ENCODE measurements at regions not wholly inside any gene's neighbourhood (a gene's known extent, or its start where the extent isn't known, plus 50 kb on each side); places are given as distances from the start of the nearest gene placed in this dataset.

- DNase-seq (ENCODE audit: low read depth in 1 of 2, low spot score in 1 of 2) = no peak
- Histone ChIP-seq H3K27me3 (ENCODE audit: insufficient read depth, poor library complexity, severe bottlenecking) (no peaks in the 10 kb centered on the region), H3K4me3 (replicated peaks; ENCODE audit: insufficient read depth, low read length) (no peak overlapping the region), H3K27ac (replicated peaks) (no peak overlapping the region)
- TF ChIP-seq SPI1 (IDR thresholded peaks at IDR 0.05; ENCODE audit: borderline replicate concordance, low read depth) = no peak
These were observed 292.5 kb upstream of the NRP1 start for GRCh38 chr10:33626798-33627466.

GRCh38 chr10:33623669-33624068, 289.2 kb upstream of the NRP1 start:
- TF ChIP-seq GABPA (IDR thresholded peaks at IDR 0.05; ENCODE audit: low read depth) (no peak), REST (IDR thresholded peaks at IDR 0.05; ENCODE audit: insufficient replicate concordance, low read depth) (no peak)

GRCh38 chr10:33621101-33621500, 286.6 kb upstream of the NRP1 start:
- H3K27me3 ChIP-seq (ENCODE audit: insufficient read depth, poor library complexity, severe bottlenecking) = no peaks in the 10 kb centered on the region
- TF ChIP-seq POLR2AphosphoS5 (IDR thresholded peaks at IDR 0.05; ENCODE audit: low read depth) (no peak), SPI1 (IDR thresholded peaks at IDR 0.05; ENCODE audit: borderline replicate concordance, low read depth) (peak; percentile 65)
- peak overlapping the region; percentile 23; the same call in 1 of the 2 replicates for H3K27ac ChIP-seq (replicated peaks)
- H3K4me3 ChIP-seq (replicated peaks; ENCODE audit: insufficient read depth, low read length) = no peak overlapping the region
- peak in 1 of 2 experiments; percentile 55 for DNase-seq (ENCODE audit: low read depth in 1 of 2, low spot score in 1 of 2)

More at GRCh38 chr10:33623669-33624068, 289.2 kb upstream of the NRP1 start:
- Histone ChIP-seq H3K4me3 (replicated peaks; ENCODE audit: insufficient read depth, low read length) (no peak overlapping the region), H3K27me3 (ENCODE audit: insufficient read depth, poor library complexity, severe bottlenecking) (no peaks in the 10 kb centered on the region), H3K27ac (replicated peaks) (no peak overlapping the region)
- DNase-seq (ENCODE audit: low read depth in 1 of 2, low spot score in 1 of 2) = no peak

- DNase-seq (ENCODE audit: low read depth in 1 of 2, low spot score in 1 of 2) = peak in 1 of 2 experiments; percentile 2
- no peak overlapping the region for H3K27ac ChIP-seq (replicated peaks)
- H3K4me3 ChIP-seq (replicated peaks; ENCODE audit: insufficient read depth, low read length) = no peak overlapping the region
- TF ChIP-seq POLR2AphosphoS5 (IDR thresholded peaks at IDR 0.05; ENCODE audit: low read depth) (no peak), REST (IDR thresholded peaks at IDR 0.05; ENCODE audit: insufficient replicate concordance, low read depth) (no peak), CTCF (IDR thresholded peaks at IDR 0.05; ENCODE audit: insufficient read depth, low read length) (no peak), GABPA (IDR thresholded peaks at IDR 0.05; ENCODE audit: low read depth) (no peak), SPI1 (IDR thresholded peaks at IDR 0.05; ENCODE audit: borderline replicate concordance, low read depth) (no peak)
- H3K27me3 ChIP-seq (ENCODE audit: insufficient read depth, poor library complexity, severe bottlenecking) = no peaks in the 10 kb centered on the region
These were observed 283.7 kb upstream of the NRP1 start for GRCh38 chr10:33618196-33618595.

- H3K4me3 ChIP-seq (replicated peaks; ENCODE audit: insufficient read depth, low read length) = no peak overlapping the region
- no peak for TF ChIP-seq POLR2AphosphoS5 (IDR thresholded peaks at IDR 0.05; ENCODE audit: low read depth)
- TF ChIP-seq CTCF (IDR thresholded peaks at IDR 0.05; ENCODE audit: insufficient read depth, low read length) = no peak
- TF ChIP-seq REST (IDR thresholded peaks at IDR 0.05; ENCODE audit: insufficient replicate concordance, low read depth) = no peak
- TF ChIP-seq GABPA (IDR thresholded peaks at IDR 0.05; ENCODE audit: low read depth) = no peak
- TF ChIP-seq SPI1 (IDR thresholded peaks at IDR 0.05; ENCODE audit: borderline replicate concordance, low read depth) = no peak
- no peaks in the 10 kb centered on the region for H3K27me3 ChIP-seq (ENCODE audit: insufficient read depth, poor library complexity, severe bottlenecking)
- no peak for DNase-seq (ENCODE audit: low read depth in 1 of 2, low spot score in 1 of 2)
- no peak overlapping the region for H3K27ac ChIP-seq (replicated peaks)
These were observed 283.1 kb upstream of the NRP1 start for GRCh38 chr10:33617381-33618080.

Measured in HL-60 (cell line).